Epithelial cell of esophagus (primary cell): ENCODE measurements at regions not wholly inside any gene's neighbourhood (a gene's known extent, or its start where the extent isn't known, plus 50 kb on each side); places are given as distances from the start of the nearest gene placed in this dataset.

Source experiments
- DNase-seq: peaks from one replicate; pipeline ENCODE4 v3.0.0; 2010; ENCODE audit warnings: low read depth
- H3K4me3 ChIP-seq: 2 replicates; pipeline ENCODE4 v1.5.1; 2011; ENCODE audit warnings: mild to moderate bottlenecking, low read length, control low read depth
- TF ChIP-seq, protein P1 (sequence below): IDR thresholded peaks from 2 replicates; pipeline ENCODE4 v1.5.1; 2011; ENCODE audit warnings: low read depth, mild to moderate bottlenecking, low read length, control low read depth, inconsistent platforms; ENCODE audit not compliant: insufficient read depth; ENCODE audit errors: missing control alignments

DNA sequence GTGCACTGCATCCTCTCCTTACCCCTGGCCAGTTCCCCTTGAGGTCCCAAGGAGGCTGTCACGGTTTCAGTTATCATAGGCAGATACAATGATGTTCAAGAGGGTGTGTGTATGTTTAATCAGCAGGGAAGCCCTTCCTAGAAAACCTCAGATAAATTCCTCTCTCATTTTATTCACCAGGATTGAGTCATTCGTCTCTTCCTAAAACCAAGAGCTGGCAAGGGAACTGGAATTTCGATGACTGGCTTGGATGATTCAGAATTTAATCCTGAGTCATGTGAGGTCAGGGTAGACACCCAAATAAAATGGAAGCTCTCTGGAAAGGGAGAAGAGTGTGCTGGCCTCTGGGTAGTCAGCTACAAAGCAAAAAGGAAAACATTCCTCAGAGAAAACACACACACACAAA, 106.2 kb upstream of the RAPGEF2 start:
- no peak overlapping the region for H3K4me3 ChIP-seq
- peak; percentile 98 for DNase-seq
- TF ChIP-seq, protein P1, sequence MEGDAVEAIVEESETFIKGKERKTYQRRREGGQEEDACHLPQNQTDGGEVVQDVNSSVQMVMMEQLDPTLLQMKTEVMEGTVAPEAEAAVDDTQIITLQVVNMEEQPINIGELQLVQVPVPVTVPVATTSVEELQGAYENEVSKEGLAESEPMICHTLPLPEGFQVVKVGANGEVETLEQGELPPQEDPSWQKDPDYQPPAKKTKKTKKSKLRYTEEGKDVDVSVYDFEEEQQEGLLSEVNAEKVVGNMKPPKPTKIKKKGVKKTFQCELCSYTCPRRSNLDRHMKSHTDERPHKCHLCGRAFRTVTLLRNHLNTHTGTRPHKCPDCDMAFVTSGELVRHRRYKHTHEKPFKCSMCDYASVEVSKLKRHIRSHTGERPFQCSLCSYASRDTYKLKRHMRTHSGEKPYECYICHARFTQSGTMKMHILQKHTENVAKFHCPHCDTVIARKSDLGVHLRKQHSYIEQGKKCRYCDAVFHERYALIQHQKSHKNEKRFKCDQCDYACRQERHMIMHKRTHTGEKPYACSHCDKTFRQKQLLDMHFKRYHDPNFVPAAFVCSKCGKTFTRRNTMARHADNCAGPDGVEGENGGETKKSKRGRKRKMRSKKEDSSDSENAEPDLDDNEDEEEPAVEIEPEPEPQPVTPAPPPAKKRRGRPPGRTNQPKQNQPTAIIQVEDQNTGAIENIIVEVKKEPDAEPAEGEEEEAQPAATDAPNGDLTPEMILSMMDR = no peak

GRCh38 chr4:158997660-158998349, 105.1 kb upstream of the RAPGEF2 start:
- no peak overlapping the region for H3K4me3 ChIP-seq
- no peak for DNase-seq
- TF ChIP-seq, protein P1 = no peak

DNA sequence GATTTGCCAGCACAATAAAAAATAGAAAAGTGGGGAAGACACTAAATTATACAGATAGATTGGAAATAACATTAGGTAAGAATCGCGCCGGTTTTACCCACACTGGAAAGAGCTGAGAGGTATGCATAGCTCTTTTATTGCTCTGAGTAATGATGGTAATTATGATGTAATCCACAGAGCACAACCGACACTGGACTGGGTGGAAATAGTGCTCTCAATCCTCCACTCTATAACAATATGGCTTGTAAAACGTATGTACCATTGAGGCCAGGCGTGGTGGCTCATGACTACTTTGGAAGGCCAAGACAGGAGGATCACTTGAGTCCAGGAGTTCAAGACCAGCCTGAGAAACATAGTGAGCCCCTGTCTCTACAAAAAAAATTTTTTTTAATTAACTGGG, 104.3 kb upstream of the RAPGEF2 start:
- TF ChIP-seq, protein P1 = no peak
- peak; percentile 59 for DNase-seq

DNA sequence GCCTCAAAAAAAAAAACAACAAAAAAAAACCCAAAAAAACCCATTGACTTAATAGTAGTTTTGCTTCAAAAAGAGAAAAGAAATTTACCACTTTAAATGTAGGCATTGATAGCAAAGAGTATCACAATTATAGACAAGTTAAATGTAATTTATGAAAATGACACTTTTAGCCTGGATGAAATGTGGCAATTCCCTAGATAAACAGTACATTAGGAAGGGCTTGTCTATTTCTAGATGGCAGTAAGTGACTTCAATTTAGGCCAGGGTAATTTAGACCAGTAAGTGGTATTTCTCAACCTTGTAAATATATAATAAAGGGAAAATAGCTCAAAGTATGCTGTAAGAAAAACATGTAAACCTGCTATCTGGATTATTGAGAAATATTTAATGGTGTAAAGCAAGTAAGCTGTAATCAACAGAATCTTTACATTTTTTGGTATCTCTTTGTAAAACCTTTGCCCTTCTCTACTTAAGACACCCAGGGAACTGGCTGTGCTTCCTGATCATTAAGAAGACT, 103.7 kb upstream of the RAPGEF2 start:
- TF ChIP-seq, protein P1 = no peak
- no peak for DNase-seq
- H3K4me3 ChIP-seq = no peak overlapping the region

More for the DNA sequence above, 104.3 kb upstream of the RAPGEF2 start:
- no peak overlapping the region for H3K4me3 ChIP-seq

DNA sequence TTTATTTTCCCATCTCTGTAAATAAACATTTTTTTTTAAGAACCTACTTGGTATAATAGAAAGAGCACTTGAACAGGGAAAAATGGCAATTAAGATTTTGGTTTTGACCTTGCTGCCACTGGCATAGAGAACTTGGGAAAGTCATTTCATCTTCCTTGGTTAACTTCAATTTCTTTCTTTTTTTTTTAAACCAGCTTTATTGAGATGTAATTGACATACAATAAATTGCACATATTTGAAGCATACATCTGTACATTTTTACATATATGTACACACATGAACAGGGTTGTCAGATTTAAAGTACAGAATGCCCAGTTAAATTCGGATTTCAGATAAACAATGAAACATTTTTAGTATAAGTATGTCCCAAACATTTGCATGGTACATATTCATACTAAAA, 103.0 kb upstream of the RAPGEF2 start:
- no peak for DNase-seq
- TF ChIP-seq, protein P1 = no peak
- H3K4me3 ChIP-seq = no peak overlapping the region

GRCh38 chr4:159002950-159003349, 99.9 kb upstream of the RAPGEF2 start:
- TF ChIP-seq, protein P1 = no peak
- no peak overlapping the region for H3K4me3 ChIP-seq
- DNase-seq = no peak
